ENCODE measurements at regions not wholly inside any gene's neighbourhood (a gene's known extent, or its start where the extent isn't known, plus 50 kb on each side); places are given as distances from the start of the nearest gene placed in this dataset.

DNA sequence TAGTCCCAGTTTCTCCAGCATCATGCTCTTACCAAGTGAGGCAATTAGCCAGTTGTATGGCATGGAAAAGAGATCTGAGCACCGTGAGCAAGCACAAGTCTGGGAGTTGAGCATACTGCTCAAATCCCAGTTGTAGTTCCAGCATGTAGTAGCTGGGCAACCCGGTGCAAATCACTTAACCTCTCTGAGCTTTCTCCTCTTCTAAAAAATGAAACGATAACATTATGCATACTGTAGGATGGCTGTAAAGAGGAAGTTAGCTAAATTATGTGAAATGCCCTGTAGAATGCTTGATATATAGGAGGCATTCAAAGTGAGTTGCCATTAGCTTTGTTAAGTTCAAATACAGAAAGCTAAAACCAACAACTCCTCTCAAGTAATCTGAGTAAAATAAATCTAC lies 164.0 kb upstream of the ZEB2 start:
- intact Hi-C loops (cut with micrococcal nuclease): no loop called here
- ATAC-seq: no peak
- DNase-seq: no peak

GRCh38 chr2:144683107-144683753 lies 163.3 kb upstream of the ZEB2 start:
- ATAC-seq (no peak), DNase-seq (no peak)
- intact Hi-C loops (cut with micrococcal nuclease): no loop called here

- DNase-seq: no peak
- intact Hi-C loops (cut with micrococcal nuclease): no loop called here
- peak; percentile 31 for ATAC-seq
Measured at GRCh38 chr2:144682248-144682647, 162.3 kb upstream of the ZEB2 start.

DNA sequence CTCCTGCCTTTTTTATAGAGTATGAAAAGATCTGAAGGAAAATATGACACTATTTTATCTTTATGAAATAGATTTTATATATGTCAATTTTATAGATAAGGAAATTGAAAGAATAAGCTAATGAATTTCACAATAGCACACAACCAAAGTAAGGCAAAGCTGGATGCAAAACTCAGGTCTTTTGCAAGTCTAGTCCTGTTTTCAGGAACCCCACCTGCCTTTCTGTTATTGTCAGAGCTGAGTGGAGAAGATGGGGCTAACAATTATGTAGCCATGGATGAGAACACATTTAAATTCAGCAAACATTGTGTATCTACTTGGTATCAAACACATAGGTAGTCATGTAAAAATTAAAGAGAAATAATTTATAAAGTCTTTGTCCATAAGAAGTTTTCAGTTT lies 161.5 kb upstream of the ZEB2 start:
- DNase-seq (no peak), ATAC-seq (no peak)
- intact Hi-C loops (cut with micrococcal nuclease): no loop called here

GRCh38 chr2:144679942-144680341 lies 160.0 kb upstream of the ZEB2 start:
- no peak for DNase-seq
- ATAC-seq: no peak
- intact Hi-C loops (cut with micrococcal nuclease): no loop called here

- DNase-seq (no peak), ATAC-seq (no peak)
- intact Hi-C loops (cut with micrococcal nuclease): no loop called here
Measured at GRCh38 chr2:144678736-144679135, 158.8 kb upstream of the ZEB2 start.

DNA sequence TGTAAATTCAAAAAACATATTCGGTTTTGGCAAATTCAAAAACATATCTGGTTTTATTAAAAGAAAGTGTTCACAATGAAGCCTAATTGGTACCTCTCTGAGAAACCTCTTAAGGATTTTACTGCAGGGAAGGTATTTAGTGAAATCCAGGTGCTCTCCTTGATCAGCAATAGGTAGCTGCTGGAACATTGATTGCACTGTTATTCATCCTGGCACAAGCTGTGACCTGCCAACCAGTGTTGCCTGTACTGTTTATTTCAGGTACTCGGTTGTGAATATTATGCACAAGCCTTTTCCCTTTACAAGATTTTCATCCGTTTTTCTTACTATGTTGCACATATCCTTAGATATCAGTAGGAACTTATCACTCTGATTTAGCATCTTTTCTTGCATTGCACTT lies 155.8 kb upstream of the ZEB2 start:
- no peak for ATAC-seq
- intact Hi-C loops (cut with micrococcal nuclease): no loop called here
- no peak for DNase-seq

- intact Hi-C loops (cut with micrococcal nuclease): no loop called here
- DNase-seq: no peak
- ATAC-seq: no peak
Measured at GRCh38 chr2:144675331-144675730, 155.4 kb upstream of the ZEB2 start.

- intact Hi-C loops (cut with micrococcal nuclease): no loop called here
Measured at GRCh38 chr2:144674071-144674470, 154.2 kb upstream of the ZEB2 start.

DNA sequence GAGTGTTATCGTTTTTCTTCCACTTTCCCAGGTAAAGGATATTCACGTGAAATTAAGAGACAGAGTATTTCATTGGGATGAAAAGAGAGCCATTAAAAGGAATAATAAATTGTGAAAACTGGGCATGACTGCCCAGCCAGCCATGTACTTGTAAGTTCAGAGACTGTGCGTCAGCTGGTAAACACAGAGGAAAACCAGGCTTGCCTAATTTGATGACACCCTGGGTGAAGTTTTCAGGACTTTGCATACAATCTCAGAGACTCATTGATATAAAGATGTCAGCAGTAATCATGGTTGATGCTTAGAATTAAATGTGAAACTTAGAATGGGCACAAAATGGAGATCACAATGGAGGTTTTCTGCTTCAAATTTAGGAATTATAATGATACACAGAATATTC lies 153.5 kb upstream of the ZEB2 start:
- no peak for ATAC-seq
- no peak for DNase-seq
- intact Hi-C loops (cut with micrococcal nuclease): no loop called here

More at GRCh38 chr2:144674071-144674470, 154.2 kb upstream of the ZEB2 start:
- DNase-seq: no peak
- no peak for ATAC-seq

DNA sequence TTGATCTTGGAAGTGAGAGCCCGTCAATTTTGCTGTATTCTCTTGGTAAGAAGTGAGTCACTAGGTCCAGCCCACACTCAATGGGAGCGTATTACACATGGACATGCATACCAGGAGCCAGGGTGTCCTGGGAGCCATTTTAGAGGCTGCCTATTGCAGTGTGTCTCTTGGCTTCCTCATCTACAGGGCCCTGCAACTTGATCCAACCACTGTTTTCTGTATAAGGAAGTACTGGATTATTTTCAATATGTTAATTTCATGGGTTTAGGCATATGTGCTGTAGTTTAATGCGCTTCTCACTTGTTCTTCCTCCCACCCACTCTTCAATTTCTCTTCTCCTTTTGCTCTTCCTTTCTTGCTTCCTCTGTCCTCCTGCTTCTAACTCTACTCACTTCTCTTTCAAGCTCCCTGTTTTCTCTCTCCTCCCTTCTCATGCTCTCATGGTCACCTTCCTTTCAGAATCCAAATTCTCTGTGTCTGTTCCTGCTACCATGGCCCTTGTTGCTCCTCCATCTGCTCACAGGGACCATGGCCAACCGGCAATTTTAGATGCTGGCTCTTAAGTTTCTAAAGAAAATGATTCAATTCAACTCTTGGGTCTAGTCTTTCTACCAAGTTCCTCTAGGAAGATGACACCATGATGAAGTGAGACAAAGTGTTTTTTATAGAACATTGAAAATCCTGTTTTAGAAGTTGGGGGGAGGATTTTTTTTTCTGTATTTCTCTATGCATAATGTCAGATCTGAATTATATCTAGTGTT lies 152.0 kb upstream of the ZEB2 start:
- DNase-seq: no peak
- intact Hi-C loops (cut with micrococcal nuclease): no loop called here
- ATAC-seq: peak; percentile 73

GRCh38 chr2:144670738-144671137 lies 150.8 kb upstream of the ZEB2 start:
- no peak for ATAC-seq
- no peak for DNase-seq
- intact Hi-C loops (cut with micrococcal nuclease): no loop called here

DNA sequence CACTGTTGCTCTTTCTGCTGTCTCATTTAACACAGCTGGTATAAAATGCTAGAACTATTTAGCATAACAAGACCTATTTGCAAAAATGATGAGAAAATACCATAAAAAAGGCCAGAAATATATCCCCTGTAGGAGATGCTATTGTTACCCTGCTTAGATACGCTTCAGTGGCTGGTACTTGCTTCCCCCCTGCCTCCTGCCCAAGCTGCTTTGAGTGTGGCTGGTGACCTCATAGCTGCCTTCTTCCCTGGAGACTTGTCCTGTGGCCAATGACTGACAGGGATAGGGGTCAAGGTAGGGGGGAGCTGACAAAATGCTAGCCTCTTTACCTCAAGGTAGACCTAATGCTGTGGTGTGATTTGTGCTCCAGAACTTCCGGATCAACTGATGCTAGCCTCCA lies 150.2 kb upstream of the ZEB2 start:
- DNase-seq (no peak), ATAC-seq (no peak)
- intact Hi-C loops (cut with micrococcal nuclease): no loop called here

- no peak for DNase-seq
- no peak for ATAC-seq
- intact Hi-C loops (cut with micrococcal nuclease): no loop called here
Measured at GRCh38 chr2:144669196-144669987, 149.5 kb upstream of the ZEB2 start.

- DNase-seq (no peak), ATAC-seq (no peak)
- intact Hi-C loops (cut with micrococcal nuclease): no loop called here
Measured at GRCh38 chr2:144668493-144669110, 148.7 kb upstream of the ZEB2 start.

GRCh38 chr2:144666032-144666431 lies 146.1 kb upstream of the ZEB2 start:
- intact Hi-C loops (cut with micrococcal nuclease): no loop called here

DNA sequence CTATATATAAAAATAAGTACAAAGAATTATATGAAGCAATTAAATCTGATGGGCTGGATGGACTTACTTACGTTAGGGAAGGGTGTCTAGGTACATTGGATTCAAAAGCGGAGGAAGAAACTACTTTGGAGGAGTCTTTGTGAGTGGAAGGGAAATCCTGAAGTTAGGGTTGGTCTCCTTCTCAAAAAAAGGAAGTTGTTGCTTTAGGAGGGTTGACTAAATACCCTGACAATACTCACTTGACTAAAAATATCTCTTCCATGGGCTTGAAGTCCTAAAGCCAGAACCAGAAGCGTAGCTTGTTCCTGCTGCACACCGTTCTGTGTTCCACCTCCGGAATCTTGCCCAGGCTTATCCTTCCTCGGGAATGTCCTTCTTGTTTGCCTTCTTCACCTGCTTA lies 143.3 kb upstream of the ZEB2 start:
- ATAC-seq (peak; percentile 25), DNase-seq (no peak)
- intact Hi-C loops (cut with micrococcal nuclease): no loop called here

More at GRCh38 chr2:144666032-144666431, 146.1 kb upstream of the ZEB2 start:
- ATAC-seq: peak; percentile 68
- DNase-seq: no peak

GRCh38 chr2:144660518-144661316 lies 140.8 kb upstream of the ZEB2 start:
- peak; percentile 77 for ATAC-seq
- no peak for DNase-seq
- intact Hi-C loops (cut with micrococcal nuclease): no loop called here

- intact Hi-C loops (cut with micrococcal nuclease): no loop called here
- DNase-seq (no peak), ATAC-seq (peak; percentile 50)
Measured at GRCh38 chr2:144659731-144660275, 139.9 kb upstream of the ZEB2 start.

All from left ventricle myocardium superior (tissue), 1 donor.